Endothelial cell of umbilical vein (primary cell): ENCODE measurements at regions not wholly inside any gene's neighbourhood (a gene's known extent, or its start where the extent isn't known, plus 50 kb on each side); places are given as distances from the start of the nearest gene placed in this dataset.

Experiments
- BruUV-seq: library from RNA; stranded (reverse); fragments of 400-500 nt; replicated peaks from 2 replicates; lab custom pipeline; 2021; lab: Mats Ljungman, UMichigan
- CTCF ChIA-PET: fragments of 300-600, 350-600 bp; sonication (Branson Sonifier 250); formaldehyde crosslinking; loops from one replicate; lab custom pipeline; 2021; ENCODE audit warnings: antibody characterized with exemption, inconsistent platforms; lab: Charles Lee
- POLR2A ChIA-PET: fragments of 300-600, 350-600 bp; sonication (Branson Sonifier 250); formaldehyde crosslinking; loops from one replicate; lab custom pipeline; 2021; ENCODE audit warnings: antibody characterized with exemption, inconsistent platforms; lab: Charles Lee
- DNase-seq: peaks from one replicate; pipeline ENCODE4 v3.0.0-alpha.2; 2011; ENCODE audit warnings: low read depth, low spot score
- FAIRE-seq: peaks from 2 replicates; lab custom pipeline; 2011; peaks lifted over from hg19 to GRCh38; lab: Jason Lieb, UNC
- H2AFZ ChIP-seq: 2 replicates; pipeline ENCODE4 v1.6.0; 2012; ENCODE audit warnings: low read depth, low read length, control low read depth, inconsistent platforms
- H3K27ac ChIP-seq: 2 replicates; pipeline ENCODE4 v1.5.1; 2011; ENCODE audit warnings: low read depth, mild to moderate bottlenecking, control low read depth, low read length, moderate library complexity; ENCODE audit not compliant: insufficient read depth
- H3K27me3 ChIP-seq, 2 experiments: 2 replicates each; pipeline versions ENCODE4 v1.6.0 to v1.6.1; 2011; ENCODE audit warnings: low read length in 2 of 2, mixed read lengths in 1 of 2; ENCODE audit not compliant: control insufficient read depth in 2 of 2, insufficient read depth in 2 of 2
- H3K36me3 ChIP-seq, 2 experiments: 2 replicates in 1 of 2; 3 replicates in 1 of 2; pipeline ENCODE4 v1.5.1; 2011; ENCODE audit warnings: low read length in 2 of 2, mild to moderate bottlenecking in 1 of 2, moderate library complexity in 1 of 2; ENCODE audit not compliant: control insufficient read depth in 2 of 2, insufficient read depth in 2 of 2; ENCODE audit errors: extremely low read depth in 1 of 2
- H3K4me1 ChIP-seq: 3 replicates; pipeline ENCODE4 v1.5.1; 2011; ENCODE audit warnings: mild to moderate bottlenecking, low read length; ENCODE audit not compliant: control insufficient read depth, insufficient read depth; ENCODE audit errors: extremely low read depth
- H3K4me2 ChIP-seq: 2 replicates; pipeline ENCODE4 v1.6.1; 2011; ENCODE audit warnings: low read length, control low read depth, mixed read lengths; ENCODE audit not compliant: insufficient read depth
- H3K4me3 ChIP-seq, 3 experiments: fragments of 200-600 bp in 1 of 3; sonication (generic), shearing (Covaris generic) in 1 of 3; replicated peaks in 1 of 3; 2 replicates each; pipeline ENCODE4 v1.5.1; 2011 to 2016; ENCODE audit warnings: control low read depth in 3 of 3, low read length in 3 of 3, mild to moderate bottlenecking in 2 of 3, inconsistent platforms in 1 of 3, low read depth in 1 of 3, moderate library complexity in 1 of 3; ENCODE audit not compliant: insufficient read depth in 1 of 3
- H3K79me2 ChIP-seq: 2 replicates; pipeline ENCODE4 v1.6.0; 2012; ENCODE audit warnings: low read length, inconsistent platforms; ENCODE audit not compliant: control insufficient read depth, insufficient read depth
- H3K9ac ChIP-seq: replicated peaks from 2 replicates; pipeline ENCODE3; 2011; ENCODE audit warnings: low read length, control low read depth; ENCODE audit not compliant: insufficient read depth; ENCODE audit errors: extremely low read depth
- H3K9me1 ChIP-seq: replicated peaks from 3 replicates; pipeline ENCODE4 v1.6.0; 2011; ENCODE audit warnings: mild to moderate bottlenecking, low read length; ENCODE audit not compliant: control insufficient read depth, insufficient read depth; ENCODE audit errors: extremely low read depth
- H3K9me3 ChIP-seq: replicated peaks from 2 replicates; pipeline ENCODE4 v1.5.1; 2012; ENCODE audit warnings: low read length, inconsistent platforms; ENCODE audit not compliant: control insufficient read depth, insufficient read depth
- H4K20me1 ChIP-seq: replicated peaks from 2 replicates; pipeline ENCODE3; 2011; ENCODE audit warnings: mild to moderate bottlenecking, low read length; ENCODE audit not compliant: control insufficient read depth, insufficient read depth; ENCODE audit errors: extremely low read depth
- EZH2 ChIP-seq: IDR thresholded peaks from 2 replicates; pipeline ENCODE4 v1.6.1; 2012; ENCODE audit warnings: borderline replicate concordance, low read depth, mild to moderate bottlenecking, moderate library complexity, low read length, inconsistent platforms; ENCODE audit not compliant: severe bottlenecking
- FOS ChIP-seq: IDR thresholded peaks from 2 replicates; pipeline ENCODE4 v1.6.1; 2011; ENCODE audit warnings: mild to moderate bottlenecking, low read length, moderate library complexity, borderline replicate concordance; ENCODE audit not compliant: insufficient read depth
- GATA2 ChIP-seq: IDR thresholded peaks from 2 replicates; pipeline ENCODE4 v1.7.0; 2011; ENCODE audit warnings: low read depth, mild to moderate bottlenecking, moderate library complexity, mixed read lengths, low read length; ENCODE audit not compliant: insufficient read length, insufficient read depth
- JUN ChIP-seq: IDR thresholded peaks from 2 replicates; pipeline ENCODE4 v1.6.1; 2011; ENCODE audit warnings: borderline replicate concordance, low read depth; ENCODE audit not compliant: insufficient read length, insufficient read depth
- MAX ChIP-seq: IDR thresholded peaks from 2 replicates; pipeline ENCODE4 v1.6.1; 2011; ENCODE audit not compliant: insufficient read depth, insufficient read length
- MYC ChIP-seq: IDR thresholded peaks from one replicate; pipeline ENCODE4 v1.6.1; 2011; ENCODE audit warnings: mild to moderate bottlenecking, low read depth, low read length
- POLR2A ChIP-seq: IDR thresholded peaks from 2 replicates; pipeline ENCODE4 v1.6.1; 2012; ENCODE audit warnings: low read depth, mild to moderate bottlenecking, control low read depth, low read length
- POLR2AphosphoS5 ChIP-seq: IDR thresholded peaks from 2 replicates; pipeline ENCODE4 v1.6.1; 2012; ENCODE audit warnings: low read depth, mild to moderate bottlenecking, control low read depth, low read length, moderate library complexity; ENCODE audit not compliant: insufficient read depth
- dilution Hi-C: fragments of 300-500 bp; cut with MboI; formaldehyde crosslinking; loops from one replicate; pipeline ENCODE4 v1.15.0; 2019; ENCODE audit warnings: low sequenced_read_pairs; ENCODE audit not compliant: extremely low pct_ligation_motif_present
- intact Hi-C: fragments of 100-400 bp; cut with micrococcal nuclease; formaldehyde crosslinking; loops from one replicate; pipeline ENCODE4 v1.10.0; 2022
- TF ChIP-seq, protein P1 (sequence below), 2 donors: IDR thresholded peaks; 1 replicate in 1 of 2; 2 replicates in 1 of 2; pipeline ENCODE4 v1.5.1; 2011; ENCODE audit warnings: low read length in 2 of 2, mild to moderate bottlenecking in 2 of 2, moderate library complexity in 2 of 2, control low read depth in 1 of 2, inconsistent platforms in 1 of 2, low read depth in 1 of 2; ENCODE audit not compliant: insufficient read depth in 1 of 2; ENCODE audit errors: extremely low read depth in 1 of 2

DNA sequence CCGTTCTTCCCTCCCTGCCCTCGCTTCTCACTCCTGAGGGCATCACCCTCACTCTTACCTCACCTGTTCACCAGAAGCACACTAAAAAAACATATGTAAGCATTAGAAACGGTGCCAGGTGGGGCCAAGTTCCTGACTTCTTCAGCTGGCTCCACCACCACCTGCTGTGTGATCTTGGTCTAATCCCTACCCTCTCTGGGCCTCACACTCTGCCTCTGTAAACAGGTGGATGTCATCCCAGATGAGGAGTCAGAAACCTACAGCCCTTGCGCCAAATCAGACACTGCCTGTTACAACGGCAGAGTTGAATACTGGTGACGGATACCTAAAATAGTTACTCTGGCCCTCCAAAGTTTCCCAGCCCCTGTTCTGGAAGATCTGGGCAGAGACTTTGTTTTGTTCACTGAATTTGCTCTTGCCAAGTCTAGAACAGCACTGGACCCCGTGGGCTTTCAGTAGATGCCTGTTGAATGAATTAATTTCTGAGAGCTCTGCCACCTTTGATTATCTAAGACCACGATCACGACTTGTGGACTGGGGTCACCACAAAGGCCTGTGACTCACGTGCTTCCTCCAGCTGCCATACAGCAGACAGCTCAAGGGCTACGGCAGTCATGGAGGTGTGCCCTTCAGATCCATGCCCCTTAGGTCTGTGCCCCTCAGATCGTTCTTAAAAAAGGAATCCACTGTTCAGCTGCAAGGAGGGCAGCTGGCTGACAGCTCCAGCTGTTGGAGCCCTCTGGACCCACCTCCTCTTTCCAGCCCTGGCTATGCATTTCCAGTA, 71.9 kb downstream of the GSC start:
- Histone ChIP-seq H3K36me3 (no peaks in the 10 kb centered on the region), H3K9me3 (no peaks in the 10 kb centered on the region), H3K4me3 (no peak overlapping the region), H4K20me1 (no peaks in the 10 kb centered on the region), H3K9ac (no peak overlapping the region), H3K27ac (no peak overlapping the region), H3K9me1 (no peaks in the 10 kb centered on the region), H3K4me1 (no peaks in the 10 kb centered on the region), H3K27me3 (no peaks in the 10 kb centered on the region), H2AFZ (no peak overlapping the region), H3K4me2 (no peak overlapping the region), H3K79me2 (no peaks in the 10 kb centered on the region)
- FAIRE-seq, result no peak
- ChIA-PET POLR2A (no interaction called here), CTCF (interaction anchor here (2.0 kb wide), 1 partner anchor 8 kb away, joined by 7 read pairs; no protein-coding TSS in a partner anchor)
- DNase-seq, result no peak
- BruUV-seq, result no TSS peak
- intact Hi-C loops (no loop called here), dilution Hi-C loops (no loop called here)
- TF ChIP-seq EZH2, result no peak
- TF ChIP-seq POLR2A, result no peak
- no peak for TF ChIP-seq JUN
- no peak for TF ChIP-seq MAX
- no peak for TF ChIP-seq POLR2AphosphoS5
- no peak for TF ChIP-seq FOS
- no peak for TF ChIP-seq GATA2
- no peak for TF ChIP-seq MYC
- TF ChIP-seq, protein P1, sequence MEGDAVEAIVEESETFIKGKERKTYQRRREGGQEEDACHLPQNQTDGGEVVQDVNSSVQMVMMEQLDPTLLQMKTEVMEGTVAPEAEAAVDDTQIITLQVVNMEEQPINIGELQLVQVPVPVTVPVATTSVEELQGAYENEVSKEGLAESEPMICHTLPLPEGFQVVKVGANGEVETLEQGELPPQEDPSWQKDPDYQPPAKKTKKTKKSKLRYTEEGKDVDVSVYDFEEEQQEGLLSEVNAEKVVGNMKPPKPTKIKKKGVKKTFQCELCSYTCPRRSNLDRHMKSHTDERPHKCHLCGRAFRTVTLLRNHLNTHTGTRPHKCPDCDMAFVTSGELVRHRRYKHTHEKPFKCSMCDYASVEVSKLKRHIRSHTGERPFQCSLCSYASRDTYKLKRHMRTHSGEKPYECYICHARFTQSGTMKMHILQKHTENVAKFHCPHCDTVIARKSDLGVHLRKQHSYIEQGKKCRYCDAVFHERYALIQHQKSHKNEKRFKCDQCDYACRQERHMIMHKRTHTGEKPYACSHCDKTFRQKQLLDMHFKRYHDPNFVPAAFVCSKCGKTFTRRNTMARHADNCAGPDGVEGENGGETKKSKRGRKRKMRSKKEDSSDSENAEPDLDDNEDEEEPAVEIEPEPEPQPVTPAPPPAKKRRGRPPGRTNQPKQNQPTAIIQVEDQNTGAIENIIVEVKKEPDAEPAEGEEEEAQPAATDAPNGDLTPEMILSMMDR (IDR thresholded peaks at IDR 0.05; ENCODE audit: extremely low read depth in 1 of 2, insufficient read depth in 1 of 2, low read depth in 1 of 2, low read length in 2 of 2), result no peak
